ENCODE measurements at regions not wholly inside any gene's neighbourhood (a gene's known extent, or its start where the extent isn't known, plus 50 kb on each side); places are given as distances from the start of the nearest gene placed in this dataset.

DNA sequence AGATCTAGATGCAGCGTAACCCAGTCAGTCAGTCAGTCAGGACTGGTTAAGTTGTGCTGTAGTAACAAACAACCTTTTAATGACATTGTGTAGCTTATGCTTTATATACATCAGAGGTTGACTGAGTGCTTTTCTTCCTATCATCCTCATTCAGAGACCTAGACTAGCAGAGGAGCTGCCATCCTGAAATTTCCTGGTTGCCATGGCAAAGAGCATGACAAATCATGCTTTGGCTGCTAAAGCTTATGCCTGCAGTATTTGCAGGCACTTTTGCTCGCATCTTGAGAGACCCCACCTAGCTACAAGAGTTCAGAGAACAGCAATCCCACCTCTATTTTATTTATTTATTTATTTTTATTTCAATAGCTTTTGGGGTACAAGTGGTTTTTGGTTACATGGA, 244.0 kb downstream of the BTBD3 start:
- H3K27ac ChIP-seq (ENCODE audit: low read depth, low read length): no peak overlapping the region
- no peak overlapping the region for H2BK12ac ChIP-seq (ENCODE audit: low read depth, low read length)
- H3K4me3 ChIP-seq (ENCODE audit: extremely low read depth in 1 of 4, insufficient read depth in 2 of 4, low read depth in 3 of 4, low read length in 4 of 4): no peak overlapping the region
- H2AFZ ChIP-seq (ENCODE audit: low read length): no peak overlapping the region
- no peaks in the 10 kb centered on the region for H3K79me2 ChIP-seq (ENCODE audit: control insufficient read depth in 1 of 2, insufficient read depth in 2 of 2, low read length in 2 of 2)
- H2BK15ac ChIP-seq (ENCODE audit: low read length): no peak overlapping the region
- no peak overlapping the region for H3K14ac ChIP-seq (ENCODE audit: insufficient read length)
- H3K23ac ChIP-seq (ENCODE audit: insufficient read length): no peak overlapping the region
- no peaks in the 10 kb centered on the region for H4K20me1 ChIP-seq (replicated peaks in 1 of 2; ENCODE audit: control insufficient read depth in 1 of 2, insufficient read depth in 2 of 2, low read length in 2 of 2)
- H3K23me2 ChIP-seq (ENCODE audit: low read depth, low read length): no peaks in the 10 kb centered on the region
- H4K5ac ChIP-seq (ENCODE audit: insufficient read length, low read depth, low read length): no peak overlapping the region
- H4K91ac ChIP-seq (replicated peaks; ENCODE audit: insufficient read length, low read length): no peak overlapping the region
- no peaks in the 10 kb centered on the region for H3K27me3 ChIP-seq (replicated peaks in 1 of 4; ENCODE audit: control insufficient read depth in 3 of 4, extremely low read depth in 1 of 4, insufficient read depth in 3 of 4, low read length in 3 of 4)
- H2BK120ac ChIP-seq (replicated peaks; ENCODE audit: low read depth, low read length): no peak overlapping the region
- H3K9ac ChIP-seq (replicated peaks in 1 of 4; ENCODE audit: extremely low read depth in 1 of 4, low read depth in 3 of 4, low read length in 3 of 4): no peak overlapping the region
- DNase-seq (ENCODE audit: low read depth in 1 of 2, low spot score in 2 of 2): no peak
- no peaks in the 10 kb centered on the region for H3K79me1 ChIP-seq (ENCODE audit: low read depth, low read length)
- H3K4me2 ChIP-seq (ENCODE audit: insufficient read depth in 1 of 2, low read depth in 2 of 2, low read length in 2 of 2): no peak overlapping the region
- POLR2A ChIA-PET (ENCODE audit: partially characterized antibody): no interaction called here
- no peak overlapping the region for H2BK20ac ChIP-seq (ENCODE audit: low read length)
- H3K56ac ChIP-seq (replicated peaks; ENCODE audit: insufficient read length, low read depth, low read length): no peak overlapping the region
- no peak overlapping the region for H2AK5ac ChIP-seq (ENCODE audit: low read depth, low read length)
- CTCF ChIA-PET (ENCODE audit: partially characterized antibody): interaction anchor here (1.5 to 1.6 kb wide), 2 partner anchors 10 to 14 kb away, joined by 3 read pairs; no protein-coding TSS in a partner anchor
- no peak overlapping the region for H3K4ac ChIP-seq (replicated peaks; ENCODE audit: insufficient read length, low read depth, low read length)
- no peak overlapping the region for H2BK5ac ChIP-seq (ENCODE audit: low read depth, low read length)
- no peak overlapping the region for H4K8ac ChIP-seq (ENCODE audit: extremely low read depth, insufficient read depth, low read length)
- WGBS, 2 experiments (ENCODE audit: extremely low coverage in 1 of 2, insufficient coverage in 1 of 2, insufficient read length in 1 of 2, insufficient replicate concordance in 2 of 2, low coverage in 1 of 2, low lambda C conversion rate in 2 of 2, missing lambda C conversion rate in 1 of 2): 93% methylated on average over 2 of the region's 2 CpGs; no CpG with 5 or more reads in 1 of the 2 experiments
- no peaks in the 10 kb centered on the region for H3K36me3 ChIP-seq (ENCODE audit: control insufficient read depth in 2 of 4, insufficient read depth in 4 of 4, low read length in 3 of 4)
- no peak for FAIRE-seq
- H3K18ac ChIP-seq (ENCODE audit: extremely low read depth, low read length): no peak overlapping the region
- H3K9me3 ChIP-seq (ENCODE audit: insufficient read depth in 2 of 2, low read depth in 1 of 2, low read length in 1 of 2): no peaks in the 10 kb centered on the region
- no peaks in the 10 kb centered on the region for H3K4me1 ChIP-seq (replicated peaks in 1 of 4; ENCODE audit: control insufficient read depth in 3 of 4, insufficient read depth in 4 of 4, low read length in 3 of 4)
- TF ChIP-seq KDM5A (IDR thresholded peaks at IDR 0.05; ENCODE audit: low read length) (no peak), CBX8 (IDR thresholded peaks at IDR 0.05; ENCODE audit: borderline replicate concordance, low read depth, low read length) (no peak), JUND (IDR thresholded peaks at IDR 0.05; ENCODE audit: low read length) (no peak), SAP30 (IDR thresholded peaks at IDR 0.05; ENCODE audit: insufficient read depth, insufficient replicate concordance, low read length) (no peak), CTBP2 (IDR thresholded peaks at IDR 0.05; ENCODE audit: borderline replicate concordance, insufficient read depth, insufficient read length, low read length) (no peak), EZH2 (IDR thresholded peaks at IDR 0.05; ENCODE audit: low read depth, low read length, severe bottlenecking) (no peak), TEAD4 (IDR thresholded peaks at IDR 0.05; ENCODE audit: low read depth, low read length) (no peak), GABPA (IDR thresholded peaks at IDR 0.05; ENCODE audit: borderline replicate concordance, insufficient read depth, low read length) (no peak), ATF3 (IDR thresholded peaks at IDR 0.05; ENCODE audit: insufficient read depth, low read depth, low read length) (no peak), E2F6 (IDR thresholded peaks at IDR 0.05) (no peak), SIRT6 (IDR thresholded peaks at IDR 0.05; ENCODE audit: low read length) (no peak), TBP (IDR thresholded peaks at IDR 0.05; ENCODE audit: low read depth, low read length) (no peak)

Measured in H1 (cell line).